Mesendoderm (in vitro differentiated cells): ENCODE measurements at regions not wholly inside any gene's neighbourhood (a gene's known extent, or its start where the extent isn't known, plus 50 kb on each side); places are given as distances from the start of the nearest gene placed in this dataset.
"Not testable (repeated sequence)": the region's sequence is repeated elsewhere in the genome, so short reads cannot be mapped to it uniquely, and the experiment has no call there.

ENCODE experiments used
- DNase-seq: peaks from one replicate; pipeline ENCODE4 v3.0.0; 2013
- H2AK5ac ChIP-seq: 2 replicates; pipeline ENCODE4 v1.6.1; 2013; ENCODE audit warnings: low read length, inconsistent platforms
- H2BK120ac ChIP-seq: 2 replicates; pipeline ENCODE4 v1.6.1; 2013; ENCODE audit warnings: low read depth, mild to moderate bottlenecking, low read length, moderate library complexity, mixed read lengths
- H2BK15ac ChIP-seq: replicated peaks from 2 replicates; pipeline ENCODE4 v1.6.1; 2013; ENCODE audit warnings: low read depth, mild to moderate bottlenecking, moderate library complexity
- H2BK5ac ChIP-seq: 2 replicates; pipeline ENCODE4 v1.6.1; 2013; ENCODE audit warnings: low read length, inconsistent platforms
- H3K18ac ChIP-seq: 2 replicates; pipeline ENCODE4 v1.6.1; 2013; ENCODE audit warnings: mild to moderate bottlenecking, low read length, mixed read lengths
- H3K23ac ChIP-seq: one replicate; pipeline ENCODE4 v1.6.1; 2013; ENCODE audit warnings: low read length
- H3K27ac ChIP-seq: 2 replicates; pipeline ENCODE4 v1.5.1; 2013; ENCODE audit warnings: low read depth, mild to moderate bottlenecking, inconsistent platforms, low read length, moderate library complexity
- H3K27me3 ChIP-seq: 2 replicates; pipeline ENCODE4 v1.6.1; 2013; ENCODE audit warnings: low read length, control low read depth, mild to moderate bottlenecking, inconsistent platforms; ENCODE audit not compliant: insufficient read depth, poor library complexity
- H3K36me3 ChIP-seq: 2 replicates; pipeline ENCODE4 v1.6.1; 2013; ENCODE audit warnings: low read length, inconsistent platforms; ENCODE audit not compliant: control insufficient read depth, insufficient read depth
- H3K4ac ChIP-seq: one replicate; pipeline ENCODE4 v1.6.1; 2013; ENCODE audit warnings: low read depth, mild to moderate bottlenecking, low read length, moderate library complexity
- H3K4me1 ChIP-seq: 2 replicates; pipeline ENCODE4 v1.6.1; 2013; ENCODE audit warnings: low read depth, low read length, inconsistent platforms; ENCODE audit not compliant: control insufficient read depth
- H3K4me2 ChIP-seq: 2 replicates; pipeline ENCODE4 v1.6.1; 2013; ENCODE audit warnings: low read length
- H3K4me3 ChIP-seq: 2 replicates; pipeline ENCODE4 v1.5.1; 2013; ENCODE audit warnings: mild to moderate bottlenecking, low read length
- H3K56ac ChIP-seq: one replicate; pipeline ENCODE4 v1.6.1; 2013; ENCODE audit warnings: low read length
- H3K79me1 ChIP-seq: 2 replicates; pipeline ENCODE4 v1.6.1; 2013; ENCODE audit warnings: low read length, inconsistent platforms
- H3K79me2 ChIP-seq: 2 replicates; pipeline ENCODE4 v1.6.1; 2013; ENCODE audit warnings: mild to moderate bottlenecking, low read length; ENCODE audit not compliant: control insufficient read depth, insufficient read depth
- H3K9ac ChIP-seq: 2 replicates; pipeline ENCODE4 v1.6.1; 2013; ENCODE audit warnings: low read length, inconsistent platforms
- H4K5ac ChIP-seq: one replicate; pipeline ENCODE4 v1.6.1; 2013; ENCODE audit warnings: low read length
- H4K8ac ChIP-seq: one replicate; pipeline ENCODE4 v1.6.1; 2013; ENCODE audit warnings: low read depth, mild to moderate bottlenecking, control low read depth, low read length, moderate library complexity
- WGBS: extraction: QIAGEN DNeasy Blood & Tissue Kit; methylation state at CpG from one replicate; pipeline ENCODE4 v1.1.7; 2013; ENCODE audit warnings: low lambda C conversion rate, missing lambda C conversion rate; ENCODE audit not compliant: insufficient coverage; ENCODE audit errors: extremely low coverage; 5-methylcytosine and 5-hydroxymethylcytosine counted together

- not testable (repeated sequence) for H2AK5ac ChIP-seq, H3K18ac ChIP-seq, H3K79me1 ChIP-seq, H3K56ac ChIP-seq, H3K23ac ChIP-seq, H3K79me2 ChIP-seq, H3K4me3 ChIP-seq, H3K4me2 ChIP-seq, DNase-seq, H2BK5ac ChIP-seq, H3K27me3 ChIP-seq, H4K8ac ChIP-seq, H3K4ac ChIP-seq, H3K27ac ChIP-seq, H3K36me3 ChIP-seq, H3K9ac ChIP-seq, H4K5ac ChIP-seq, H2BK15ac ChIP-seq, H3K4me1 ChIP-seq, H2BK120ac ChIP-seq
- no CpG with 5 or more reads among the region's 3 CpGs for WGBS
These were observed 94.3 kb downstream of the KCNJ12 start for GRCh38 chr17:21470422-21470821.

GRCh38 chr17:21470861-21471260, 94.7 kb downstream of the KCNJ12 start:
- H3K56ac ChIP-seq, result no peak overlapping the region
- no peaks in the 10 kb centered on the region for H3K27me3 ChIP-seq
- H3K18ac ChIP-seq, result no peak overlapping the region
- no peak overlapping the region for H3K4me3 ChIP-seq
- H3K27ac ChIP-seq, result no peak overlapping the region
- H3K79me1 ChIP-seq, result no peaks in the 10 kb centered on the region
- no peak overlapping the region for H3K4ac ChIP-seq
- no peak overlapping the region for H2AK5ac ChIP-seq
- H4K8ac ChIP-seq, result no peak overlapping the region
- H3K9ac ChIP-seq, result no peak overlapping the region
- no CpG with 5 or more reads among the region's 1 CpG for WGBS
- H3K4me2 ChIP-seq, result no peak overlapping the region
- no peak for DNase-seq
- H3K23ac ChIP-seq, result no peak overlapping the region
- H3K79me2 ChIP-seq, result no peaks in the 10 kb centered on the region
- H3K4me1 ChIP-seq, result no peaks in the 10 kb centered on the region
- H2BK5ac ChIP-seq, result no peak overlapping the region
- H2BK120ac ChIP-seq, result no peak overlapping the region
- H3K36me3 ChIP-seq, result no peaks in the 10 kb centered on the region
- no peak overlapping the region for H4K5ac ChIP-seq
- H2BK15ac ChIP-seq, result no peak overlapping the region

GRCh38 chr17:21474815-21475214, 98.7 kb downstream of the KCNJ12 start:
- Histone ChIP-seq H4K8ac (no peak overlapping the region), H3K27me3 (no peaks in the 10 kb centered on the region), H4K5ac (no peak overlapping the region), H3K79me2 (no peaks in the 10 kb centered on the region), H3K36me3 (no peaks in the 10 kb centered on the region), H3K18ac (no peak overlapping the region), H3K9ac (no peak overlapping the region), H3K4ac (no peak overlapping the region), H3K56ac (no peak overlapping the region), H3K4me3 (no peak overlapping the region), H3K79me1 (no peaks in the 10 kb centered on the region), H3K4me1 (no peaks in the 10 kb centered on the region), H3K27ac (no peak overlapping the region), H2BK5ac (no peak overlapping the region), H3K4me2 (no peak overlapping the region), H2BK15ac (no peak overlapping the region), H3K23ac (no peak overlapping the region), H2BK120ac (no peak overlapping the region), H2AK5ac (no peak overlapping the region)
- WGBS, result no CpG with 5 or more reads among the region's 5 CpGs
- no peak for DNase-seq

- Histone ChIP-seq H3K4ac (no peak overlapping the region), H3K4me1 (no peaks in the 10 kb centered on the region), H2AK5ac (no peak overlapping the region), H3K79me2 (no peaks in the 10 kb centered on the region), H2BK5ac (no peak overlapping the region), H4K5ac (no peak overlapping the region), H3K27ac (no peak overlapping the region), H3K27me3 (no peaks in the 10 kb centered on the region), H2BK15ac (no peak overlapping the region), H4K8ac (no peak overlapping the region), H3K9ac (no peak overlapping the region), H3K36me3 (no peaks in the 10 kb centered on the region), H3K79me1 (no peaks in the 10 kb centered on the region), H3K4me3 (no peak overlapping the region), H3K18ac (no peak overlapping the region), H3K4me2 (no peak overlapping the region), H3K23ac (no peak overlapping the region), H3K56ac (no peak overlapping the region), H2BK120ac (no peak overlapping the region)
- no CpG with 5 or more reads among the region's 8 CpGs for WGBS
- DNase-seq, result no peak
These were observed 99.4 kb downstream of the KCNJ12 start for GRCh38 chr17:21475571-21475970.

GRCh38 chr17:21476867-21477266, 100.7 kb downstream of the KCNJ12 start:
- Histone ChIP-seq H2BK15ac (no peak overlapping the region), H3K4me2 (no peak overlapping the region), H2BK5ac (no peak overlapping the region), H3K27me3 (no peaks in the 10 kb centered on the region), H3K56ac (no peak overlapping the region), H3K9ac (no peak overlapping the region), H2AK5ac (no peak overlapping the region), H3K79me2 (no peaks in the 10 kb centered on the region), H3K4me1 (no peaks in the 10 kb centered on the region), H3K79me1 (no peaks in the 10 kb centered on the region), H2BK120ac (no peak overlapping the region), H4K5ac (no peak overlapping the region), H3K4me3 (no peak overlapping the region), H3K27ac (no peak overlapping the region), H3K18ac (no peak overlapping the region), H3K36me3 (no peaks in the 10 kb centered on the region), H4K8ac (no peak overlapping the region), H3K4ac (no peak overlapping the region), H3K23ac (no peak overlapping the region)
- no peak for DNase-seq
- WGBS, result no CpG with 5 or more reads among the region's 11 CpGs

GRCh38 chr17:21482189-21482865, 106.2 kb downstream of the KCNJ12 start:
- H3K79me1 ChIP-seq, result no peaks in the 10 kb centered on the region
- no peak overlapping the region for H3K27ac ChIP-seq
- H3K4ac ChIP-seq, result no peak overlapping the region
- no peak overlapping the region for H4K5ac ChIP-seq
- H2BK5ac ChIP-seq, result no peak overlapping the region
- no peak overlapping the region for H3K56ac ChIP-seq
- no peak overlapping the region for H2AK5ac ChIP-seq
- no peak overlapping the region for H4K8ac ChIP-seq
- no peak for DNase-seq
- H2BK15ac ChIP-seq, result no peak overlapping the region
- no peaks in the 10 kb centered on the region for H3K27me3 ChIP-seq
- H2BK120ac ChIP-seq, result no peak overlapping the region
- H3K79me2 ChIP-seq, result no peaks in the 10 kb centered on the region
- H3K9ac ChIP-seq, result no peak overlapping the region
- H3K18ac ChIP-seq, result no peak overlapping the region
- H3K4me3 ChIP-seq, result no peak overlapping the region
- WGBS, result no CpG with 5 or more reads among the region's 9 CpGs
- H3K36me3 ChIP-seq, result no peaks in the 10 kb centered on the region
- H3K23ac ChIP-seq, result no peak overlapping the region
- H3K4me2 ChIP-seq, result no peak overlapping the region
- H3K4me1 ChIP-seq, result no peaks in the 10 kb centered on the region
